Brain microvascular endothelial cell (primary cell): ENCODE measurements at regions not wholly inside any gene's neighbourhood (a gene's known extent, or its start where the extent isn't known, plus 50 kb on each side); places are given as distances from the start of the nearest gene placed in this dataset.

ENCODE experiments used
- DNase-seq: peaks from one replicate; pipeline ENCODE4 v3.0.0-alpha.2; 2020
- H3K27ac ChIP-seq: fragments of 250-450 bp; sonication (Bioruptor Pico); 2 replicates; pipeline ENCODE4 v1.5.1; 2020; ENCODE audit warnings: mild to moderate bottlenecking, moderate library complexity
- H3K27me3 ChIP-seq: fragments of 250-450 bp; sonication (Bioruptor Pico); replicated peaks from 2 replicates; pipeline ENCODE4 v1.5.1; 2020; ENCODE audit warnings: mild to moderate bottlenecking
- H3K36me3 ChIP-seq: fragments of 250-450 bp; sonication (Bioruptor Pico); replicated peaks from 2 replicates; pipeline ENCODE4 v1.5.1; 2020; ENCODE audit warnings: mild to moderate bottlenecking
- H3K4me3 ChIP-seq: 2 replicates; pipeline ENCODE4 v1.5.1; 2011; ENCODE audit warnings: low read depth, mild to moderate bottlenecking, control low read depth, low read length, moderate library complexity
- CTCF ChIP-seq: IDR thresholded peaks from 2 replicates; pipeline ENCODE4 v1.5.1; 2011; ENCODE audit warnings: low read depth, mild to moderate bottlenecking, moderate library complexity, low read length, control low read depth, inconsistent platforms; ENCODE audit errors: missing control alignments
- in situ Hi-C: cut with HindIII; loops from 2 replicates; pipeline ENCODE4 v1.10.0; 2017; ENCODE audit warnings: low sequenced_read_pairs, low pct_ligation_motif_present

GRCh38 chr20:51893723-51894122, 91.4 kb upstream of the SALL4 start:
- no peak overlapping the region for H3K4me3 ChIP-seq
- H3K27ac ChIP-seq = no peak overlapping the region
- in situ Hi-C loops = no loop called here
- no peaks in the 10 kb centered on the region for H3K36me3 ChIP-seq
- no peaks in the 10 kb centered on the region for H3K27me3 ChIP-seq
- no peak for DNase-seq
- TF ChIP-seq CTCF = no peak

- Histone ChIP-seq H3K36me3 (no peaks in the 10 kb centered on the region), H3K4me3 (no peak overlapping the region), H3K27me3 (no peaks in the 10 kb centered on the region), H3K27ac (no peak overlapping the region)
- in situ Hi-C loops = no loop called here
- DNase-seq = no peak
- TF ChIP-seq CTCF = no peak
These were observed 87.7 kb upstream of the SALL4 start for GRCh38 chr20:51890003-51890402.

GRCh38 chr20:51889466-51889865, 87.1 kb upstream of the SALL4 start:
- no peak for TF ChIP-seq CTCF
- in situ Hi-C loops = no loop called here
- no peak overlapping the region for H3K4me3 ChIP-seq
- H3K27me3 ChIP-seq = no peaks in the 10 kb centered on the region
- H3K27ac ChIP-seq = no peak overlapping the region
- H3K36me3 ChIP-seq = no peaks in the 10 kb centered on the region
- DNase-seq = no peak

- no peak for DNase-seq
These were observed 86.0 kb upstream of the SALL4 start for GRCh38 chr20:51888291-51888690.

GRCh38 chr20:51886891-51887608, 84.7 kb upstream of the SALL4 start:
- H3K36me3 ChIP-seq = no peaks in the 10 kb centered on the region
- no peak for DNase-seq
- no peak for TF ChIP-seq CTCF
- no peak overlapping the region for H3K4me3 ChIP-seq
- in situ Hi-C loops = no loop called here
- H3K27me3 ChIP-seq = no peaks in the 10 kb centered on the region
- no peak overlapping the region for H3K27ac ChIP-seq

More at GRCh38 chr20:51888291-51888690, 86.0 kb upstream of the SALL4 start:
- no peaks in the 10 kb centered on the region for H3K36me3 ChIP-seq
- no peak overlapping the region for H3K27ac ChIP-seq
- TF ChIP-seq CTCF = no peak
- H3K4me3 ChIP-seq = no peak overlapping the region
- H3K27me3 ChIP-seq = no peaks in the 10 kb centered on the region
- in situ Hi-C loops = no loop called here

- DNase-seq = no peak
- in situ Hi-C loops = no loop called here
These were observed 84.0 kb upstream of the SALL4 start for GRCh38 chr20:51886341-51886740.

More at GRCh38 chr20:51886341-51886740, 84.0 kb upstream of the SALL4 start:
- Histone ChIP-seq H3K36me3 (no peaks in the 10 kb centered on the region), H3K4me3 (no peak overlapping the region), H3K27me3 (no peaks in the 10 kb centered on the region), H3K27ac (no peak overlapping the region)
- TF ChIP-seq CTCF = no peak
